ENCODE measurements at regions not wholly inside any gene's neighbourhood (a gene's known extent, or its start where the extent isn't known, plus 50 kb on each side); places are given as distances from the start of the nearest gene placed in this dataset.

- no peak overlapping the region for H3K9ac ChIP-seq (ENCODE audit: low read length)
- H3K36me3 ChIP-seq (ENCODE audit: control insufficient read depth in 1 of 2, insufficient read depth in 2 of 2, low read length in 2 of 2): no peaks in the 10 kb centered on the region
- H3K79me2 ChIP-seq (ENCODE audit: insufficient read depth, low read length): no peaks in the 10 kb centered on the region
- H3K27ac ChIP-seq (ENCODE audit: low read depth, low read length): no peak overlapping the region
- no peaks in the 10 kb centered on the region for H3K4me1 ChIP-seq (ENCODE audit: control insufficient read depth in 1 of 2, insufficient read depth in 2 of 2, low read length in 2 of 2)
- ChIA-PET CTCF (no interaction called here), RAD21 (ENCODE audit: low non-redundant PET in 1 of 2, low total read pairs in 2 of 2, uncharacterized antibody in 2 of 2, unreplicated experiment in 2 of 2) (no interaction called here), POLR2A (no interaction called here)
- intact Hi-C loops (cut with micrococcal nuclease): no loop called here
- no peak overlapping the region for H2AFZ ChIP-seq (ENCODE audit: low read depth, low read length, poor library complexity, severe bottlenecking)
- BruUV-seq (replicated peaks): no TSS peak
- H3K4me3 ChIP-seq (replicated peaks in 1 of 2; ENCODE audit: low read depth in 1 of 2, low read length in 2 of 2): no peak overlapping the region
- H3K4me2 ChIP-seq (ENCODE audit: low read length): no peak overlapping the region
- H4K20me1 ChIP-seq (ENCODE audit: insufficient read depth): no peaks in the 10 kb centered on the region
- TF ChIP-seq JUND (IDR thresholded peaks at IDR 0.05): no peak
- TF ChIP-seq POLR2A (IDR thresholded peaks at IDR 0.05; ENCODE audit: borderline replicate concordance, extremely low read depth, insufficient read depth, insufficient read length): no peak
- TF ChIP-seq EGR1 (IDR thresholded peaks at IDR 0.05; ENCODE audit: low read depth): no peak
- no peak for TF ChIP-seq YY1 (IDR thresholded peaks at IDR 0.05; ENCODE audit: extremely low read depth, insufficient replicate concordance, low read depth, low read length)
- TF ChIP-seq TCF7L2 (IDR thresholded peaks at IDR 0.05; ENCODE audit: borderline replicate concordance, extremely low read depth, insufficient read depth, insufficient read length): no peak
- no peak for TF ChIP-seq SRF (IDR thresholded peaks at IDR 0.05; ENCODE audit: low read depth)
- no peak for TF ChIP-seq ZBTB33 (IDR thresholded peaks at IDR 0.05; ENCODE audit: extremely low read depth, insufficient replicate concordance, low read length)
- H3K9me3 ChIP-seq (ENCODE audit: control insufficient read depth in 1 of 2, insufficient read depth in 1 of 2, low read depth in 1 of 2, low read length in 2 of 2): peaks cover 10 to 19% of the 10 kb centered on the region in 2 experiments; a peak in 2 of 4 replicates
- H3K9me2 ChIP-seq (ENCODE audit: insufficient read depth): no peaks in the 10 kb centered on the region
- ATAC-seq (no peak), DNase-seq (ENCODE audit: low read depth, low spot score) (no peak)
- no peaks in the 10 kb centered on the region for H3K27me3 ChIP-seq (ENCODE audit: insufficient read depth, low read length)
These were observed 642.3 kb upstream of the SYT4 start for GRCh38 chr18:43919551-43919950.

GRCh38 chr18:43931439-43931838 is 654.1 kb upstream of the SYT4 start:
- RAD21 ChIA-PET (ENCODE audit: low non-redundant PET in 1 of 2, low total read pairs in 2 of 2, uncharacterized antibody in 2 of 2, unreplicated experiment in 2 of 2): no interaction called here
- no peak overlapping the region for H2AFZ ChIP-seq (ENCODE audit: low read depth, low read length, poor library complexity, severe bottlenecking)
- no TSS peak for BruUV-seq (replicated peaks)
- H3K9me3 ChIP-seq (ENCODE audit: control insufficient read depth in 1 of 2, insufficient read depth in 1 of 2, low read depth in 1 of 2, low read length in 2 of 2): peaks cover 3 to 32% of the 10 kb centered on the region in 2 experiments; a peak in 3 of 4 replicates
- H3K36me3 ChIP-seq (ENCODE audit: control insufficient read depth in 1 of 2, insufficient read depth in 2 of 2, low read length in 2 of 2): no peaks in the 10 kb centered on the region
- H4K20me1 ChIP-seq (ENCODE audit: insufficient read depth): no peaks in the 10 kb centered on the region
- POLR2A ChIA-PET: no interaction called here
- intact Hi-C loops (cut with micrococcal nuclease): no loop called here
- H3K4me3 ChIP-seq (replicated peaks in 1 of 2; ENCODE audit: low read depth in 1 of 2, low read length in 2 of 2): no peak overlapping the region
- CTCF ChIA-PET: no interaction called here
- no peaks in the 10 kb centered on the region for H3K27me3 ChIP-seq (ENCODE audit: insufficient read depth, low read length)
- H3K79me2 ChIP-seq (ENCODE audit: insufficient read depth, low read length): no peaks in the 10 kb centered on the region
- ATAC-seq (no peak), DNase-seq (ENCODE audit: low read depth, low spot score) (no peak)
- H3K9ac ChIP-seq (ENCODE audit: low read length): no peak overlapping the region
- H3K4me1 ChIP-seq (ENCODE audit: control insufficient read depth in 1 of 2, insufficient read depth in 2 of 2, low read length in 2 of 2): no peaks in the 10 kb centered on the region
- H3K9me2 ChIP-seq (ENCODE audit: insufficient read depth): no peaks in the 10 kb centered on the region
- no peak overlapping the region for H3K4me2 ChIP-seq (ENCODE audit: low read length)
- no peak overlapping the region for H3K27ac ChIP-seq (ENCODE audit: low read depth, low read length)
- TF ChIP-seq CBX3 (IDR thresholded peaks at IDR 0.05; ENCODE audit: low read depth): no peak
- no peak for TF ChIP-seq TCF7L2 (IDR thresholded peaks at IDR 0.05; ENCODE audit: borderline replicate concordance, extremely low read depth, insufficient read depth, insufficient read length)
- no peak for TF ChIP-seq SIN3A (IDR thresholded peaks at IDR 0.05; ENCODE audit: low read depth)

Measured in HCT116 (cell line).